PC-3 (cell line): ENCODE measurements at regions not wholly inside any gene's neighbourhood (a gene's known extent, or its start where the extent isn't known, plus 50 kb on each side); places are given as distances from the start of the nearest gene placed in this dataset.

Experiments
- ATAC-seq: fragments of 200-7000 bp; cut with Tn5 transposase; 2 replicates; pipeline ENCODE4 v1.9.1; 2020; ENCODE audit warnings: mild to moderate bottlenecking, moderate library complexity
- BruUV-seq: library from RNA; stranded (reverse); fragments of 400-500 nt; replicated peaks from 2 replicates; lab custom pipeline; 2021; lab: Mats Ljungman, UMichigan
- CTCF ChIA-PET: fragments of 300-600 bp; sonication (Branson Sonifier 250); formaldehyde crosslinking; loops from one replicate; lab custom pipeline; 2022; ENCODE audit warnings: antibody characterized with exemption; lab: Charles Lee
- POLR2A ChIA-PET: fragments of 300-600 bp; sonication (Branson Sonifier 250); formaldehyde crosslinking; loops from one replicate; lab custom pipeline; 2022; ENCODE audit warnings: antibody characterized with exemption; ENCODE audit not compliant: unreplicated experiment; lab: Charles Lee
- DNase-seq: peaks from one replicate; pipeline ENCODE4 v3.0.0-alpha.2; 2015
- H2AFZ ChIP-seq: fragments of 300-600 bp; sonication (generic); 2 replicates; pipeline ENCODE4 v1.6.0; 2016; ENCODE audit warnings: antibody characterized with exemption, low read length
- H3F3A ChIP-seq: fragments of 300-600 bp; sonication (generic); one replicate; pipeline ENCODE4 v1.6.0; 2017; ENCODE audit warnings: antibody characterized with exemption, low read length, control low read depth, mild to moderate bottlenecking; ENCODE audit not compliant: unreplicated experiment
- H3K27ac ChIP-seq: fragments of 300-600 bp; sonication (generic); 2 replicates; pipeline ENCODE4 v1.5.1; 2016; ENCODE audit warnings: mild to moderate bottlenecking, low read length
- H3K27me3 ChIP-seq: fragments of 300-600 bp; sonication (generic); 2 replicates; pipeline ENCODE4 v1.6.1; 2016; ENCODE audit warnings: low read length, mixed read lengths
- H3K36me3 ChIP-seq: fragments of 300-600 bp; sonication (generic); 2 replicates; pipeline ENCODE4 v1.6.1; 2016; ENCODE audit warnings: low read depth, mixed run types, low read length, mixed read lengths
- H3K4me1 ChIP-seq: fragments of 300-600 bp; sonication (generic); 2 replicates; pipeline ENCODE4 v1.5.1; 2016; ENCODE audit warnings: low read length; ENCODE audit not compliant: insufficient read depth
- H3K4me2 ChIP-seq: fragments of 300-600 bp; sonication (generic); 2 replicates; pipeline ENCODE4 v1.6.0; 2016; ENCODE audit warnings: low read length
- H3K4me3 ChIP-seq: fragments of 300-600 bp; sonication (generic); 2 replicates; pipeline ENCODE4 v1.5.1; 2016; ENCODE audit warnings: mild to moderate bottlenecking, low read length, mixed read lengths
- H3K79me2 ChIP-seq: fragments of 300-600 bp; sonication (generic); 2 replicates; pipeline ENCODE4 v1.6.1; 2017; ENCODE audit warnings: low read length, mixed read lengths
- H3K9ac ChIP-seq: fragments of 300-600 bp; sonication (generic); 2 replicates; pipeline ENCODE4 v1.6.0; 2016; ENCODE audit warnings: mild to moderate bottlenecking, low read length
- H3K9me2 ChIP-seq: fragments of 300-600 bp; sonication (generic); replicated peaks from 2 replicates; pipeline ENCODE4 v1.6.1; 2016; ENCODE audit warnings: mixed run types, low read length, mixed read lengths
- H3K9me3 ChIP-seq: fragments of 300-600 bp; sonication (generic); 2 replicates; pipeline ENCODE4 v1.6.1; 2016; ENCODE audit warnings: low read length, mixed read lengths
- H4K20me1 ChIP-seq: fragments of 300-600 bp; sonication (generic); 2 replicates; pipeline ENCODE4 v1.6.1; 2016; ENCODE audit warnings: low read length, mixed read lengths
- EZH2 ChIP-seq: fragments of 300-600 bp; sonication (generic); IDR thresholded peaks from one replicate; pipeline ENCODE4 v1.6.1; 2017; ENCODE audit warnings: antibody characterized with exemption, mild to moderate bottlenecking, low read length; ENCODE audit not compliant: unreplicated experiment
- EZH2phosphoT487 ChIP-seq: fragments of 300-600 bp; sonication (generic); IDR thresholded peaks from 2 replicates; pipeline ENCODE4 v1.6.1; 2018; ENCODE audit warnings: mild to moderate bottlenecking, antibody characterized with exemption, low read length, borderline replicate concordance
- intact Hi-C: fragments of 100-400 bp; cut with micrococcal nuclease; formaldehyde crosslinking; loops from 2 replicates; pipeline ENCODE4 v1.9.0; 2023
- TF ChIP-seq, protein P1 (sequence below): fragments of 300-600 bp; sonication (generic); conservative IDR thresholded peaks from 2 replicates; pipeline ENCODE4 v1.5.1; 2017; ENCODE audit warnings: antibody characterized with exemption, low read depth, mild to moderate bottlenecking, low read length

- BruUV-seq = no TSS peak
- Histone ChIP-seq H3K36me3 (no peaks in the 10 kb centered on the region), H4K20me1 (no peaks in the 10 kb centered on the region), H3K27ac (no peak overlapping the region), H3K4me1 (no peaks in the 10 kb centered on the region), H2AFZ (no peak overlapping the region), H3K4me3 (no peak overlapping the region), H3K9me3 (no peaks in the 10 kb centered on the region), H3K79me2 (no peaks in the 10 kb centered on the region), H3K4me2 (no peak overlapping the region), H3K27me3 (no peaks in the 10 kb centered on the region), H3K9me2 (no peaks in the 10 kb centered on the region), H3F3A (no peaks in the 10 kb centered on the region), H3K9ac (no peak overlapping the region)
- DNase-seq (no peak), ATAC-seq (no peak)
- CTCF ChIA-PET = no interaction called here
- intact Hi-C loops = no loop called here
- POLR2A ChIA-PET = no interaction called here
- no peak for TF ChIP-seq EZH2
- no peak for TF ChIP-seq EZH2phosphoT487
- TF ChIP-seq, protein P1, sequence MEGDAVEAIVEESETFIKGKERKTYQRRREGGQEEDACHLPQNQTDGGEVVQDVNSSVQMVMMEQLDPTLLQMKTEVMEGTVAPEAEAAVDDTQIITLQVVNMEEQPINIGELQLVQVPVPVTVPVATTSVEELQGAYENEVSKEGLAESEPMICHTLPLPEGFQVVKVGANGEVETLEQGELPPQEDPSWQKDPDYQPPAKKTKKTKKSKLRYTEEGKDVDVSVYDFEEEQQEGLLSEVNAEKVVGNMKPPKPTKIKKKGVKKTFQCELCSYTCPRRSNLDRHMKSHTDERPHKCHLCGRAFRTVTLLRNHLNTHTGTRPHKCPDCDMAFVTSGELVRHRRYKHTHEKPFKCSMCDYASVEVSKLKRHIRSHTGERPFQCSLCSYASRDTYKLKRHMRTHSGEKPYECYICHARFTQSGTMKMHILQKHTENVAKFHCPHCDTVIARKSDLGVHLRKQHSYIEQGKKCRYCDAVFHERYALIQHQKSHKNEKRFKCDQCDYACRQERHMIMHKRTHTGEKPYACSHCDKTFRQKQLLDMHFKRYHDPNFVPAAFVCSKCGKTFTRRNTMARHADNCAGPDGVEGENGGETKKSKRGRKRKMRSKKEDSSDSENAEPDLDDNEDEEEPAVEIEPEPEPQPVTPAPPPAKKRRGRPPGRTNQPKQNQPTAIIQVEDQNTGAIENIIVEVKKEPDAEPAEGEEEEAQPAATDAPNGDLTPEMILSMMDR = no peak
Observed at GRCh38 chr3:168216851-168217250, 121.1 kb upstream of the GOLIM4 start.

- no peaks in the 10 kb centered on the region for H3K79me2 ChIP-seq
- TF ChIP-seq, protein P1 = no peak
- TF ChIP-seq EZH2 (no peak), EZH2phosphoT487 (no peak)
- H3K4me1 ChIP-seq = no peaks in the 10 kb centered on the region
- intact Hi-C loops = no loop called here
- no peak overlapping the region for H3K9ac ChIP-seq
- H3F3A ChIP-seq = no peaks in the 10 kb centered on the region
- H3K9me2 ChIP-seq = no peaks in the 10 kb centered on the region
- ChIA-PET POLR2A (no interaction called here), CTCF (interaction anchor here (1.3 kb wide), 1 partner anchor 633 kb away, joined by 3 read pairs; no protein-coding TSS in a partner anchor)
- H4K20me1 ChIP-seq = no peaks in the 10 kb centered on the region
- no peaks in the 10 kb centered on the region for H3K36me3 ChIP-seq
- no TSS peak for BruUV-seq
- H3K27me3 ChIP-seq = no peaks in the 10 kb centered on the region
- no peak overlapping the region for H3K27ac ChIP-seq
- H3K4me3 ChIP-seq = no peak overlapping the region
- DNase-seq (no peak), ATAC-seq (no peak)
- H3K4me2 ChIP-seq = no peak overlapping the region
- no peaks in the 10 kb centered on the region for H3K9me3 ChIP-seq
- H2AFZ ChIP-seq = no peak overlapping the region
Observed at GRCh38 chr3:168213920-168214319, 118.2 kb upstream of the GOLIM4 start.

DNA sequence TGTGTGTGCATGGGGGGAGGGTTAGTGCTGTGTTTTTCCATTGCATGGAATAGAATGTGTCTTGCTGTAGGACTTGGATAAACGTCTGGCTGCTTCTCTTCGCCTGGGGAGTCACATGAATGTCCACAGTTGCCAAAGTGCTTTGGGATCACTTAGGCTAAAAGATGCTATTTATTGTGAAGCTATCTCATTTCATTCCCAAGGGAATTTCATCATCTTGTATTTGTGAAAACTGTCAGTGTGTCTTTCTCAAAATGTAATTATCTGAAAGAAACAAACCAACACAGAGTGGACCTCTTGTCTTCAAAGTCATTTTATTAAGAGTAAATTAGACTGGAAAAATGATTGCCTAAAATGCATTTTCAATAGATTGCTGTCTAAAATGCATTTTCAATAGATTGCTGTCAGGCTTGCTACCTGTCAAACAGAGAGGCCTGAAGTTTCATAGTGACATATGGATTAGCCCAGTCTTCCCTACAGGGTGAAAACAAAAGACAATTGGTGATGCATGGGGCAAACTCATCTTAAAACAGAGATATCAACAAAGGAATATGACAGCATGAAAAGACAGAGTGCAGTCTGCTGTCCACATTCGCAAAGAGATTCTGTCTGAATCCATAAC lies 117.1 kb upstream of the GOLIM4 start:
- DNase-seq (no peak), ATAC-seq (no peak)
- ChIA-PET CTCF (interaction anchor here (1.3 kb wide), 1 partner anchor 634 kb away, joined by 3 read pairs; no protein-coding TSS in a partner anchor), POLR2A (no interaction called here)
- H3K4me3 ChIP-seq = no peak overlapping the region
- H3K9me2 ChIP-seq = no peaks in the 10 kb centered on the region
- intact Hi-C loops = no loop called here
- no peaks in the 10 kb centered on the region for H3K9me3 ChIP-seq
- no peaks in the 10 kb centered on the region for H4K20me1 ChIP-seq
- no peak overlapping the region for H3K27ac ChIP-seq
- no peak overlapping the region for H3K9ac ChIP-seq
- BruUV-seq = no TSS peak
- no peaks in the 10 kb centered on the region for H3K27me3 ChIP-seq
- no peak overlapping the region for H3K4me2 ChIP-seq
- no peak overlapping the region for H2AFZ ChIP-seq
- no peaks in the 10 kb centered on the region for H3F3A ChIP-seq
- TF ChIP-seq, protein P1 = no peak
- TF ChIP-seq EZH2phosphoT487 = no peak
- TF ChIP-seq EZH2 = no peak
- no peaks in the 10 kb centered on the region for H3K79me2 ChIP-seq
- no peaks in the 10 kb centered on the region for H3K4me1 ChIP-seq
- H3K36me3 ChIP-seq = no peaks in the 10 kb centered on the region
